ENCODE measurements at regions not wholly inside any gene's neighbourhood (a gene's known extent, or its start where the extent isn't known, plus 50 kb on each side); places are given as distances from the start of the nearest gene placed in this dataset.

GRCh38 chr4:111475001-111475400 lies 670.3 kb upstream of the FAM241A start:
- H3K27ac ChIP-seq = no peak overlapping the region
- no peak for TF ChIP-seq CTCF (IDR thresholded peaks at IDR 0.05)
- no peak for DNase-seq (ENCODE audit: low spot score)

DNA sequence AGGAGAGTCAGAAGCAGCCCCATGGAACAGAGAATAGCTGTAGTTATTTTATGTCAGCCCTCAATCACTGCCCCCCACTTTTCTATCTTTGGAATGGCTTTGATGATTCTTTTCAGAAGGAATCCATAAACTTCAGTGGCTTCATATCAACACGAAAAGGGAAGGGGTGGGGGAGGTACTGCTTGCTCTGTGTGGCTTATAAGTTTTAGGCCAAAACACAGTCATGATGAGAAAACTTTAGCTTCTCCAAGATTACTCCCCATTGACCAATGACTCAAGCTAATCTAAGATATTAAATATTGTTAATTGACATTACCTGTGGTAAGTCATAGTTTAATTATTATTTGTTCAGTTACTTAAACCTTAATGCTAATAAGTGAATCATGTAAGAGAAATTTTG lies 669.6 kb upstream of the FAM241A start:
- no peak for TF ChIP-seq CTCF (IDR thresholded peaks at IDR 0.05)
- Histone ChIP-seq H3K4me3 (no peak overlapping the region), H3K27ac (no peak overlapping the region)
- no peak for DNase-seq (ENCODE audit: low spot score)

More at GRCh38 chr4:111475001-111475400, 670.3 kb upstream of the FAM241A start:
- no peak overlapping the region for H3K4me3 ChIP-seq

DNA sequence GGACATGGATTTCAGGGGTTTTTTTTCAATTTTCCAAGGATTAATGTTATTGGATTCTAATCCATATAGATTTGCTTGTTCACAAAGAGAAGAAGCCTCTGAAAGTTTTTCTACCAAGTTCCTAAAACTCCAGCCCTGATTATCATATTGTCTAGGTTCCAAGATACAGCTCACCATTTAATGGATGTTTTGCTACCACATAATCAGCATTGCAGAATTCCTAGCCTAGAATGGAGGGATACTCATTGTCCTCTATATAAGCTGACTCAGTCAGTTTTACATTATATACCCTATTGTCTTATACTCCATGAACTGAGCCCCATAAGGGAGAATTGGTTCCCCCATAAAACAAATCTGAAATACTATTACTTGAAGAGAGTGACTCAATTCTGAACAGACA lies 664.7 kb upstream of the FAM241A start:
- no peak for DNase-seq (ENCODE audit: low spot score)
- H3K4me3 ChIP-seq = no peak overlapping the region
- no peak overlapping the region for H3K27ac ChIP-seq
- TF ChIP-seq CTCF (IDR thresholded peaks at IDR 0.05) = no peak

DNA sequence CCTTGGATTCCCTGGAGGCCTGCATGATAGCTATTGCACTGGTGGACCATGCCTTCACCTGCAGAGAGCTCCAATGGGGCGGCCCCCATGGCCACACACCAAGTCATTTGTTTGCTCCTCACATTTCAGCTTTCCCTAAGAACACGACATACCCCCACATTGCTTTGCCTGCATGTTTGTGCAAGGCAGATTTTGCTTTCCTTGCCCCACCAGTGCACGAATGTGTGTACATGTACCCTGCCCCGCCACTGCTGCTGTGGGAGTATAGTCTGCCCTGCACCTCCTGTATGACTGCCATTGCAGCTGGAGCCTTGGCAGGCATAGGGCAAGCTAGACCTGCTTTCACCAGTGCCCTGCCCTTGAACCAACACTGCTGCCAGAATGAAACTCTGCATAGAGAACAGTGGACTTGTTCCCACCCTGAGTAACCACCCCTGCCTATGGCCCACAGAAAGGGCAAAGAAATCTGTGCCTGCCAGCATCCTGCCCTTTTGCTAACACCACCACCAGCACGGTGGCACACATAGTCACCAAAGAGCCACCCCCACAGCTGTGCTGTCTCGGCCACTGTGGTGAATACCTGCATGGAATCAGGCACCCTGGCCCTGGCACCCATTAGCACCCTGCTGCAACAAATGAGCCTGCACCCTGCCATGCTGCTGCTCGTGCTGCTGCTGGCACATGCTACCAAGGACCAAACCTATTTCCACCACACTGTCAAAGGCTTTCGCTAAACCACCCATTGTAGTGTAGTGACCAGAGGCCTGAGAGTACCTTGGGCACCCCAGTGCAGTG lies 661.7 kb upstream of the FAM241A start:
- no peak for DNase-seq (ENCODE audit: low spot score)

DNA sequence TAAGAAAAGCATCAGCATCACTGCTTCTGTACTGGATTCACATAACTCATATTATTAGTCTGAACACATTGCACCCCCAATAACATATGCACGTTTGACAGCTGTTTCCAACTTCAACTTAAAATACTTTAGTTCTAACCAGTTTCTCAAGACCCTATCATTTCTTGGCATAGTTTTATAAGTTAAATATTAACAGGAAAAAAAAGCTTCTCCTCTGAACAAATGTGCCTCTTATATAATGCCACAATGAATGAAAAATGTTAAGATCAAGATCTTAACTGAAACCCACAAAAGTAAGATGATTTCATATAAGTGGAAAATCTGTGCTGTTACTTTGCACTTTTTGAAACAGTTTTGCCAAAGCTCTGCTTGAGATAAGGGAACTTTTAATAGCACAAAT lies 652.8 kb upstream of the FAM241A start:
- no peak overlapping the region for H3K27ac ChIP-seq
- no peak for DNase-seq (ENCODE audit: low spot score)
- no peak overlapping the region for H3K4me3 ChIP-seq
- TF ChIP-seq CTCF (IDR thresholded peaks at IDR 0.05) = no peak

More for the DNA sequence above, 661.7 kb upstream of the FAM241A start:
- Histone ChIP-seq H3K27ac (no peak overlapping the region), H3K4me3 (no peak overlapping the region)
- no peak for TF ChIP-seq CTCF (IDR thresholded peaks at IDR 0.05)

DNA sequence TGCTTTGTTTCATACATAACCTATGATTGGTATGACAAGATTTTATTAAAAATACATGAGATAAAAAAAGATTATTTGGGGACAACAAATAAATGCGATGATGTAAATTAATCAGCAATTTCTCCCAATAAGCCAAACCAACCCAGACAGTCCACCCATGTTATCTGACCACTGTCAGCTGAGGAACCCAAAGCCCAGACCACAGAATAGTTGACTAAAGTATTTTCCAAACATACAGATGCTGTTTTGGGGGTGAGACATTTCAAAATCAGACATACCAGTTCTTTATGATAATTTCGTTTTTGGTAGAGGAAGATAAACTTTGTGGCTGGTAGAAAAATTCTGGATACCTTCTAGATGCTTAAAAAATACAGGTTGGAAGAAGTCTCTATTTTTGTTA lies 650.8 kb upstream of the FAM241A start:
- DNase-seq (ENCODE audit: low spot score) = no peak
- TF ChIP-seq CTCF (IDR thresholded peaks at IDR 0.05) = no peak
- Histone ChIP-seq H3K4me3 (no peak overlapping the region), H3K27ac (no peak overlapping the region)

DNA sequence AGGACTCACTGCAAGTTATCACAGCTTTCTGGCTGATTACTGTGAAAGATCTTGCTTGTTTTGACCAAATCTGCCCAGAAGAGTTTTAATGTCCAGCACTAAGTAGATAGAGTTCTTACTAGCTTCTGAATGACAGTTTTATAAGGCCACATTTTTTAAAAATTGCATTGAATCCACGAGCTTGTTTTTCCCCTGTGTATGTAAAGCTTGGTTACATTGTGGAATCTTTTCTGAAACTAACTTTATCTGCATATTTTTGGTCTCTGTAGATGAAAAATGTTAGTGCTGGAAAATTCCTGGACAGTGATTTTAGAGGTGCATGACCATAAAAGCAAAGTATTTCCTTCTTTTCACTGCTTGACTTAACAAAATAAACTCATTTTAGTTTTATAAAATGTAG lies 650.3 kb upstream of the FAM241A start:
- Histone ChIP-seq H3K27ac (no peak overlapping the region), H3K4me3 (no peak overlapping the region)
- no peak for DNase-seq (ENCODE audit: low spot score)
- TF ChIP-seq CTCF (IDR thresholded peaks at IDR 0.05) = no peak
